AG04450 (cell line): ENCODE measurements at regions not wholly inside any gene's neighbourhood (a gene's known extent, or its start where the extent isn't known, plus 50 kb on each side); places are given as distances from the start of the nearest gene placed in this dataset.
"Not testable (repeated sequence)": the region's sequence is repeated elsewhere in the genome, so short reads cannot be mapped to it uniquely, and the experiment has no call there.

ENCODE experiments used
- CTCF ChIA-PET: fragments of 300-600, 350-600 bp; formaldehyde crosslinking; extraction: SDS; loops from one replicate; lab custom pipeline; 2022; ENCODE audit warnings: antibody characterized with exemption, inconsistent platforms; lab: Charles Lee
- POLR2A ChIA-PET: fragments of 350-600 bp; formaldehyde crosslinking; extraction: SDS; loops from one replicate; lab custom pipeline; 2021; ENCODE audit warnings: antibody characterized with exemption, inconsistent platforms; lab: Yijun Ruan, JAX
- DNase-seq: peaks from one replicate; pipeline ENCODE4 v3.0.0-alpha.2; 2011; ENCODE audit warnings: low read depth, low spot score
- H3K27ac ChIP-seq: one replicate; pipeline ENCODE4 v1.5.1; 2012; ENCODE audit warnings: low read depth, low read length, control low read depth
- H3K27me3 ChIP-seq: one replicate; pipeline ENCODE4 v1.6.0; 2012; ENCODE audit warnings: low read length; ENCODE audit not compliant: control insufficient read depth, insufficient read depth
- H3K4me3 ChIP-seq: 2 replicates; pipeline ENCODE4 v1.5.1; 2011; ENCODE audit warnings: mild to moderate bottlenecking, low read depth, low read length, control low read depth
- H3K9me3 ChIP-seq: 2 replicates; pipeline ENCODE4 v1.5.1; 2012; ENCODE audit warnings: low read length; ENCODE audit not compliant: control insufficient read depth, insufficient read depth

GRCh38 chr16:88182967-88183881, 199.5 kb upstream of the ZNF469 start:
- H3K4me3 ChIP-seq, POLR2A ChIA-PET, H3K27ac ChIP-seq, DNase-seq, CTCF ChIA-PET, H3K27me3 ChIP-seq: not testable (repeated sequence)
- peaks cover 36% of the 10 kb centered on the region for H3K9me3 ChIP-seq

- H3K4me3 ChIP-seq, H3K27me3 ChIP-seq, DNase-seq, POLR2A ChIA-PET, CTCF ChIA-PET, H3K27ac ChIP-seq: not testable (repeated sequence)
- H3K9me3 ChIP-seq: peaks cover 43% of the 10 kb centered on the region
Observed at GRCh38 chr16:88184053-88184452, 198.7 kb upstream of the ZNF469 start.

GRCh38 chr16:88184566-88185355, 198.0 kb upstream of the ZNF469 start:
- H3K27ac ChIP-seq, DNase-seq, H3K27me3 ChIP-seq, POLR2A ChIA-PET, CTCF ChIA-PET: not testable (repeated sequence)
- Histone ChIP-seq H3K4me3 (peak overlapping the region; percentile 62), H3K9me3 (peaks cover 47% of the 10 kb centered on the region)

- H3K27me3 ChIP-seq, CTCF ChIA-PET, POLR2A ChIA-PET, DNase-seq, H3K27ac ChIP-seq: not testable (repeated sequence)
- Histone ChIP-seq H3K9me3 (peaks cover 47% of the 10 kb centered on the region), H3K4me3 (peak overlapping the region; percentile 62)
Observed at GRCh38 chr16:88185406-88185805, 197.4 kb upstream of the ZNF469 start.

GRCh38 chr16:88185976-88186888, 196.5 kb upstream of the ZNF469 start:
- CTCF ChIA-PET, H3K27me3 ChIP-seq: not testable (repeated sequence)
- peak; percentile 77 for DNase-seq
- Histone ChIP-seq H3K9me3 (peaks cover 44% of the 10 kb centered on the region), H3K27ac (peak overlapping the region; percentile 96), H3K4me3 (peak overlapping the region; percentile 62)
- POLR2A ChIA-PET: interaction anchor here (0.8 to 1.2 kb wide), 3 partner anchors 118 to 146 kb away, joined by 3 to 4 read pairs (median 3); no protein-coding TSS in a partner anchor

GRCh38 chr16:88186889-88187870, 195.6 kb upstream of the ZNF469 start:
- H3K27me3 ChIP-seq, CTCF ChIA-PET, H3K4me3 ChIP-seq: not testable (repeated sequence)
- Histone ChIP-seq H3K9me3 (peaks cover 44% of the 10 kb centered on the region), H3K27ac (peak overlapping the region; percentile 81)
- POLR2A ChIA-PET: interaction anchor here (0.8 to 1.2 kb wide), 3 partner anchors 117 to 145 kb away, joined by 3 to 4 read pairs (median 3); no protein-coding TSS in a partner anchor
- peak; percentile 38 for DNase-seq

GRCh38 chr16:88188171-88188895, 194.4 kb upstream of the ZNF469 start:
- CTCF ChIA-PET, H3K4me3 ChIP-seq, H3K27ac ChIP-seq, H3K27me3 ChIP-seq, DNase-seq, POLR2A ChIA-PET: not testable (repeated sequence)
- H3K9me3 ChIP-seq: peaks cover 38% of the 10 kb centered on the region

GRCh38 chr16:88190592-88191095, 192.1 kb upstream of the ZNF469 start:
- H3K9me3 ChIP-seq: peaks cover 25% of the 10 kb centered on the region
- DNase-seq, H3K4me3 ChIP-seq, CTCF ChIA-PET, H3K27ac ChIP-seq, H3K27me3 ChIP-seq, POLR2A ChIA-PET: not testable (repeated sequence)

- H3K27me3 ChIP-seq, POLR2A ChIA-PET, DNase-seq, H3K27ac ChIP-seq, CTCF ChIA-PET, H3K4me3 ChIP-seq: not testable (repeated sequence)
- H3K9me3 ChIP-seq: peaks cover 20% of the 10 kb centered on the region
Observed at GRCh38 chr16:88191168-88191567, 191.6 kb upstream of the ZNF469 start.
